Breast epithelium (tissue), 3 donors: ENCODE measurements at regions not wholly inside any gene's neighbourhood (a gene's known extent, or its start where the extent isn't known, plus 50 kb on each side); places are given as distances from the start of the nearest gene placed in this dataset.

Experiments used
- POLR2AphosphoS5 ChIP-seq, 3 donors: sonication (generic); formaldehyde crosslinking; IDR thresholded peaks; one replicate each; pipeline ENCODE4 v1.6.1; 2017; ENCODE audit warnings: antibody characterized with exemption in 3 of 3
- TF ChIP-seq, protein P1 (sequence below), 3 donors: fragments of 450-650 bp; IDR thresholded peaks; one replicate each; pipeline ENCODE4 v1.5.1; 2016 to 2017; ENCODE audit warnings: antibody characterized with exemption in 3 of 3, mild to moderate bottlenecking in 3 of 3, moderate library complexity in 3 of 3

- TF ChIP-seq, protein P1, sequence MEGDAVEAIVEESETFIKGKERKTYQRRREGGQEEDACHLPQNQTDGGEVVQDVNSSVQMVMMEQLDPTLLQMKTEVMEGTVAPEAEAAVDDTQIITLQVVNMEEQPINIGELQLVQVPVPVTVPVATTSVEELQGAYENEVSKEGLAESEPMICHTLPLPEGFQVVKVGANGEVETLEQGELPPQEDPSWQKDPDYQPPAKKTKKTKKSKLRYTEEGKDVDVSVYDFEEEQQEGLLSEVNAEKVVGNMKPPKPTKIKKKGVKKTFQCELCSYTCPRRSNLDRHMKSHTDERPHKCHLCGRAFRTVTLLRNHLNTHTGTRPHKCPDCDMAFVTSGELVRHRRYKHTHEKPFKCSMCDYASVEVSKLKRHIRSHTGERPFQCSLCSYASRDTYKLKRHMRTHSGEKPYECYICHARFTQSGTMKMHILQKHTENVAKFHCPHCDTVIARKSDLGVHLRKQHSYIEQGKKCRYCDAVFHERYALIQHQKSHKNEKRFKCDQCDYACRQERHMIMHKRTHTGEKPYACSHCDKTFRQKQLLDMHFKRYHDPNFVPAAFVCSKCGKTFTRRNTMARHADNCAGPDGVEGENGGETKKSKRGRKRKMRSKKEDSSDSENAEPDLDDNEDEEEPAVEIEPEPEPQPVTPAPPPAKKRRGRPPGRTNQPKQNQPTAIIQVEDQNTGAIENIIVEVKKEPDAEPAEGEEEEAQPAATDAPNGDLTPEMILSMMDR (IDR thresholded peaks at IDR 0.05), result no peak
- no peak for TF ChIP-seq POLR2AphosphoS5 (IDR thresholded peaks at IDR 0.05)
Measured at GRCh38 chr13:68378294-68378693, 1148.2 kb upstream of the PCDH9 start.
